GM21526 (cell line): ENCODE measurements at regions not wholly inside any gene's neighbourhood (a gene's known extent, or its start where the extent isn't known, plus 50 kb on each side); places are given as distances from the start of the nearest gene placed in this dataset.

Experiments used
- ATAC-seq: cut with Tn5 transposase; IDR thresholded peaks from one replicate; pipeline ENCODE4 v1.9.1; 2021; ENCODE audit warnings: moderate library complexity; ENCODE audit not compliant: unreplicated experiment, low FRiP score

DNA sequence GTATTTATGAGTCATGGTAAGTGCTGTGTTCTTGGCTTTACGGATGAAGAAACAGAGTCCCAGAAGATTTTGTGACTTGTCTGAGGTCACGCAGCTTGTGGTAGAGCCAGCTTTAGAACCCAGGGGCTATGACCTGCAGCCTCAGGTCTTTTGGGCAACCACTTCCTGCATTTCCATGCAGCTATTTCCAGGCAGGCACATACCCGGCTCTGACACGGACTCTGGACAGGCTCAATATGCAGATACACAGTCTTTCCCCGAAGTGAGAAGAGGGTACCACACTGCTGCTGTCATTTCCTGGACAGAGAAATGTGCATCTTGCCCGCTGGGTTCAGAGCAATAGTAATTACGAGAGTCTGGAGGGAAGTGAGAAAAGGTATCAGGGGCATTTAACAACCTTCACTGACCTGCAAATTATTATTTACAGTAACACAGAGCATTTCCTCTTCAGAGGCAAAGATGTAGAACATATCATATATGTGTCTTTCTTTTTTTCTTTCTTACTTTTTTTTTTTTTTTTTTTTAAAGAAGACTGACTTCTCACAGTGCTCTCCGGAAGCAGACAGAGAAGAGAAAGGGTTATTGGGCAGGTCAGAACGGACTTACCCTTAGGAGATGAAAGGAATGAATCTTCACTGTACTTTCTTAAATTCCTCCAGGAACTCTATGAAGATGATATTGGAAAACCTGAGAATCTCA, 185.1 kb downstream of the CLIC5 start:
- peak; percentile 98 for ATAC-seq

DNA sequence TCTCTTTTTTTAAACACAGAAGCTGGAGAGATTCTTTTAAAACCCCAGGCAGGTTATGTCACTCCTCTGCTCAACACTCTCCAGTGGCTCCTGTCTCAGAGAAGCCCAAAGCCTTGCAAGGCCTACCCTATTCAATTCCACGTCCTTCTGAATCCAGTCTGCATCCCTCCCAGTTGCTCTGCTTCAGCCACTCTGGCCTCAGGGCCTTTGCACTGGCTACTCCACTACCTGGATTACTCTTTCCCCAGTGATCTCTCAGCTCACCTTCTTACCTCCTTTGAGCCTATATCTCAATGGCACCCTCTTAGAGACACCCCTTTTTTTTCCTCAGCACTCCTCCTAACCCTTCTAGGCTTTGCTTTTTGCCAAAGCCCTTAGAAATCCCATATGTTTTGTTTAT, 185.8 kb downstream of the CLIC5 start:
- no peak for ATAC-seq

DNA sequence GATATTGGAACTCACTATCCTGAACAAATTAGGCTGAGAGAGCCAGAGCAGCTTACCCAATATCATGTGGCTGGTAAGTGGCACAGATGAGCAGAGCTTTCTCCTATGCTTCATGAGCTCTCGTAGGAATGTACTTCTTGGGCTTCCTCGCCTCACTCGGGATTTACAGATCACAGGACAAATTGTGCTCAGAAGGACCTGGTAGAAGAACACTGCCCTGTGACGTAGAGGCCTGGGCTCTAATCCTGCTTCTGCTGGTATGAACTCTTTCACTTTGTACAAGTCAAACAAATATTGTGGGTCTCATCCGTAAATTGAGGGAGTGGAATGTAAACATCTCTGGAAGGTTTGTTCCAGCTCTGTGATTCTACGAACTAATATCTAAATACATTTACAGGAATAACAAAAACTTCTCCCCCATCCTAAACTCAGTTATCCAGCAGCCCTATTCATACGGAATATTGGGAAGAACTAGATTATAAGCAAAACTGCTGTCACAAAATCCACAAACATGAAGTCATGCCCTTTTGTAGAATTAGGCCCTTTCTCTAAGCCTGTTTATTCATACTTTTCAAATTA, 187.6 kb downstream of the CLIC5 start:
- ATAC-seq = no peak

DNA sequence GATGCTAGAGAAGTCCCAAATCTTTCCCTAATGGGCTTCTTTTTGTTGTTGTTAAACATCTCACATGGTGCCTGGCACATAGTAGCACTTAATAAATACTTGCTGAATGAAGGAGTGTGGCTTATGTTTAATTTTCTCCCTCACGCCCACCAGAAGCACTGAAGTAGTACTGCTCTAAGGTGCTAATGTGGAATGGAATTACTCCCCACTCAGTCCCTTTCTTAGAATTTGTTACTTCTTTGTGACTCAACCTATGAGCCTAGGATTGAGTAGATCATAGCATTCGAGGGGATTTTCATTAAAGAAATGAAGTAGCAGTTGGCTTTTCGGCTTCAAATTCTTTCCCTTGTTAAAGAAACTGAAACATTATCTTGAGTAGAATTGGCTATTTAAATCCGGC, 192.8 kb downstream of the CLIC5 start:
- ATAC-seq = no peak

DNA sequence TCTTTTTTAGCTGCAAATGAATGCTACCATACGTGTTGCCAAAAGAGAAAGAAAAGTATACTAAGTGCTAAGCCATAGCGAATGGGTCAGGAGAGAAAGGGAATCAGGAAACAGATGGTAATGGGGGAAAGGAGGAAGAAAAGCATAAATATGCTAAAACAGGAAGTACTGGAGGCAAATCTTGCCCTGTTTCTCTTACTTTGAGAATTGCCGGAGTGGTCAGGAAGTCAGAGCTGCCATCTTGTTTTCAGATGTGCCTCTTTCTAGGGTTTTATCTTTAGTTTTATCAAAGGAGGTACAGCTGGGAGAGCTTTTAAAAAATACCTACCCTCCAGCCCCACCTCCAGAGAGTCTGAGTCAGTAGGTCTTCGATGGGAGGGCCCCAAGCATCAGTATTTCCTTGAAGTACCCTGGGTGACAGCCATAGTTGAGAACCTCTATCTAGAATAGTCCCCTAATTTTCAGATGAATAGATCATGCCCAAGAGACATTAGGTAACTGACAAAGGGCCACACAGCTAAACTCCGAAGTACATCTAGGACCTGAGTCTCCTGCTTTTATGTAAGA, 193.3 kb downstream of the CLIC5 start:
- ATAC-seq = no peak

DNA sequence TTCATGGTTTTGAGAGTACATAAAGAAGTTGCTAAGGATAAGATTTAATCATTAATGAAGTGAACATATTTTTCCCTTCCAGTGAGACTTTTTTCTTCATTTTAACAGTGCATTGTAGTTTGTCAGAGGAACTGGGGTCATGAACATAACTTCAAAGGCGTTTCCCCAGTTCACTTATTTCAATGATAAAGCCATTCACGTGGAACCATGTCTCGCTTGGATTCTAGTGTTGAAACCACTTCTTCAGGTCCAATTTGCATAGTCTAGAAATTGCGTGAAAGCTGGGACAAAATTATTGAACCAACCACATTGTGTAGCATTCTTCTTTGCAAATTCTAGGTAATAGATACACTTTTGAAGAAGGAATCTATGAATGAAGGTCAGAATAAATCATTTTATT, 197.0 kb downstream of the CLIC5 start:
- ATAC-seq = no peak

DNA sequence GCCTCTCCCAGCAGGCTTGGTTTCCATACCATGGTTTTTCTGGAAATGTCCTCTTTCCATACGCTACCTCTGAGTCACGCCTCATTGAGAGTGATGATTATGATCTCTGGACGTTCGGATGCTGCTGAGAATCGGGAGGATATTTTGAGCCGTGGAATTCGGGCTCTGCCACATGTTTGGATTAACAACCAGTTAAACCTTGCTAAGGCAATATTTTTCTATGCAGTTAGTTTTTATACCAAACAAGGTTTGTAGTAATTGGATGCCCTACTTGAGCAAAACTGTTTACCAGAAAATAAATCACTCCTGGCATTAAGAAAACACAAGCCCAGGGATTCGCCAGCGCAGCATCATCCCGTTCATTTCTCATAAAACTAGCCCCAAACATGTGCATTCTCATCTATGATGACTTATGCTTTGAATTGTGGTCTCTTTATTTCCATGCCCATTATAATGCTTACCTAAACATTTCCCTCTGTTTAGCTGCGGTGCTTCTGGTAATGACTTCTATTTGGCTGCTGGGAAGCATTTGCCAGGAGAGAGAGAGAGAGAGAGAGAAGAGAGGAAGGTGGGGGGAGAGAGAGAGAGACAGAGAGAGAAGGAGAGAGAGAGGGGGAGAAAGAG, 198.9 kb downstream of the CLIC5 start:
- no peak for ATAC-seq

DNA sequence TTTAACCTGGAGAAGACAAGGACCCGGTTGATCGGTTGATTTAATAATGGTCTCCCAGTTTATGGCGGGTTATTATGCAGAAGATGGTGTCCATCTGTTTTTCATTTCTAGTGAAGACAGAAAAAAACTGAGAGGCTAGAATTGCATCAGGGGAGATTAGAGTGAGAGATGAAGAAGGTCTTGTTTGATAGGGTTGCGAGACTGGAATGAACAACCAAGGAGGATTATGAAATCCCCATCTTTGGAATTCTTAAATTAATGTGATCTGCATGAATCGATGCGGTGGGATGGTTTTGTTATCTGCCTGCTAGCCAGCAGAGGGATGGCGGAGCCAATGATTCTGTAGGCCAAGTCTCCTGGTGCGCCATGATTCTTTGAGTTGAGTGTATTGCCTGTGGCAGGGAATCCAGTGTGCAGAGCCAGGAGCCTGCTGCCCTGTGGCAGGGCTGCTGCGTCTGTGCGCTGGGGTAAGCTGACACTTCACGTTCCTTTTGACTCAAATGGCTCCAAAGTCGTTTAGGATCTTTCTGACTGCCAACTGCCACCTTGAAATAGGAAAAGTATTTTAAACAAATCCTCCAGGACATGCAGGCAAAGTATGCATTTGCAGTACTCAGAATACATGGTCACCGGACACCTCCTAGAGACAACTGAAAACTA, 200.1 kb downstream of the CLIC5 start:
- no peak for ATAC-seq

DNA sequence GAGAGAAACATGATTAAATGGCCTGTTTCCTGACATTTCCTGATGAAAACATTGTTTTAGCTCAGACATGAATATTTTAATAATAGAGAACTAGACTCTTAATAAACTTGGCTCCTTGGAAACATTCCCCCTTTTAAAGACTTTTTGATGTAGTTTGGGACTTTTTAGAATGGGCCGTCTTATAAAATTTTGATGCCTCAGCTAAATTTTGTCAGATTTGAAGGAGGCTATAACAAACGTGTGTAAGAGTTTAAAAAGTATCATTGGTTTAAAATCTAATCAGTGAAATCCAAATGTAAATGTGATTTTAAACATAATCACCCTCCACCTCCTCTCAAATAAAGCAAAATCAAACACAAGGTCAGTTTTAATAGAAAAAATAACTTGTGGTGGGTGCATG, 200.9 kb downstream of the CLIC5 start:
- ATAC-seq = no peak

DNA sequence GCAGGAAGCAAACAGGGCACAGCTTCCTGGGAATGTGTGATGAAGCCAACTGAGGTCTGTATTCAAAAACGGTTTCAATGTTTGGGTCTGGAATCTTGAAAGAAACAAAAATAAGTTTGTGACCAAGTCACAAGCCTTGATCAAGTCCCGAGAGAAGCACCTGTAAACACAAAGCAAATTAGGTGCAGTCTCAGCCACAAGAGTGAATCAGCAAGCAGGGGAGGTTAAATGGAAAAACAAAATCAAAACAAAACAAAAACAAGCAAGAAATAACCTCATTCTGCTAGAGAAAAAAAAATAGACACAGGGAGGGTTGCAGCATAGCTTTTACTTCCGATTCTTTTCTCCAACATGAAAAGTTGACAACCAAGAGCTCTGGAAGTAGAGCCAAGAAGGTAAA, 201.7 kb downstream of the CLIC5 start:
- no peak for ATAC-seq

DNA sequence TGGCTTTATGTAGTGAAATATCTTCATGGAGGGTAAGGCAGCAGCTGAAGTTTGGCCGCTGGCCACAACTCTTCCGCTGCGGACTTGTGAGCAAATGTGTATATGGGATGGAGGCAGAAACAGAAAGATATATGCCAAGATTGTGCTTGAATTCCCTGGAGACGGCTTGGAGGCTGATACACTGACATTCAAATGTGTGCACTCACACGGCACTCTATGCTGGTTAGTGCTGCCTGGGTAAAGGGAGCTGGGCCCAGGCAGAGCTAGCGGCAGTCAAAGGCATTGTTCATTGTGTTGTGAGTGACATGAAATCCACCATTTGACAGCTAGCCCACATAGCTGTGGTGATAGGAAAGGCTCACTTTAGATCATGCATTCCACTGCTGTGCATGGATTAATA, 202.7 kb downstream of the CLIC5 start:
- ATAC-seq = no peak

DNA sequence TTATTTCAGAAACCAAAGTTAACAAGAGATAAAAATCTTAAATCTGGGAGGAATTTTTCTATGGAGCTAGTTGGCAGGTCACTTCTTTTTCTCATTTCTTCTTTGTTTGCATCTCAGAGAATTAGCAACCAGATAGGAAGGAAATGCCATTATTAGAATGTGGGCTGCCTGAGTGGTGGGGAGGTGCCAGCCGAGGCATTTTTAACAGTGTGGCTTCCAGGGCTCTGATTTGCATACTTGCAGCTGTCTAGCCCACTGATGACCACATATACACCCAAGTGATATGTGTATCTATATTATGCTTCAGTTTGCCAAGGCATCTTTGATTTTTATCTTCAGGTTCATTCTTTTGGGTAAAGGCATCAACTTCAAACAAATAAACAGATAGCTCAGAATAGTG, 206.7 kb downstream of the CLIC5 start:
- ATAC-seq = no peak

DNA sequence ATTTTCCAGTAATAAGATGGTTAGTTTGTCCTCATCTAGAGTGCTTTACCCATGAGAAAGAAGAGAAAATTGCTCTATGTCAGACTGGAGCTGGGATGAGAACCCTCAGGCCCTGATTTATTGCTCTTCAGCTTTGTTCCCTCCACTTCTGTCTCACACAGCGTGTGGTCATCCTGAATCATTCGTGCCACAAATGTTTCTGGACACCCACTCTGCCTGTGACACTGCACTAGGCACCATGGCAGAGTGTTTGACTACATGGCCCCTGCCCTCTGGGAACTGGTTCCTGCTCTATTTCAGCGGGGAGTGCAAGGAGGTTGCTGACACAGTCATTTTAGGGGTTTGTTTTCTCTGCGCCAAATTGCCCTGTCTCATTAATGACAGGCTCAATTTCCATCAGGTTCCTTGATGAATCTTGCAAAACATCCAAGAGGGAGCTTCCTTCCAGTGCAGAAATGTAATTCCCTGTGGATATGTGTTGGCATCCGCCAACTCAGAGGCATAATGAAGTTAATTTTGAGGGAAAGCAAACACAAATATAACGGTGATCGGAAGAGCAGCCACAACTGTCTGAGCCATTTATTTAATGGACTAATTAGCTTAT, 207.5 kb downstream of the CLIC5 start:
- no peak for ATAC-seq

DNA sequence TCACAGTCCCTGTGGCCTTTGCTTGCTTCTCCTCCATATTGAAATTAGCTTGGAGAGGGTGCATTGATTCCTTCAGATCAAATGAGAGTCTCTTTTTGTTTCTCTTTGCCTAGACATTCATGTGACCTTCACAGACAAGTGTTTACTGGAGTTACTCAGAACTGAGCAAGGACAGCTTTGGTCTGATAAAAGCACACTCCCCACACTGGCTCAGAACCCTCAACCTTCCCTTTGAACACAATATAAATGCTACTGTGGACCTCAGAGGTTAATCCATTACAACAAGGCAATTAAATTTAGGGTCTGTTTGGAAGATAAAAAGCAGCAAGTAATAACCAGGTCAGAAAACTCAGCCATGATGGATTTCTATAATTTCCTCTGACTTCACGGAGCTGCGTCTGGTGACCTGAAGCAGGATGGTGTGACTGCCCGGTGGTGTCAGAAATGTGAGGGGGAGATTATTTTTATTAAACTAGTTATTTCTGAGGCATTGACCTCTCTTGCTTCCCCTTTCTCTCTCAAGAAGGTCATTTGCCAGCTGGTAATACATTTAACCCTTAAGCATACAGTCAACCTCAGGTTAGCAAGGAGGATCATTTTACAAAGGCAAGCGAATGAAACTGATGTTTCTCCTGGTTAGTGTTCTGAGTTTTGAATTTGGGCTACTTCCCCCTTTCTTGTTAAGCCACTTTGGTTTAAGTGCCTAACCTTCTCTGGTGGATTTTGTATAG, 208.2 kb downstream of the CLIC5 start:
- ATAC-seq = no peak

DNA sequence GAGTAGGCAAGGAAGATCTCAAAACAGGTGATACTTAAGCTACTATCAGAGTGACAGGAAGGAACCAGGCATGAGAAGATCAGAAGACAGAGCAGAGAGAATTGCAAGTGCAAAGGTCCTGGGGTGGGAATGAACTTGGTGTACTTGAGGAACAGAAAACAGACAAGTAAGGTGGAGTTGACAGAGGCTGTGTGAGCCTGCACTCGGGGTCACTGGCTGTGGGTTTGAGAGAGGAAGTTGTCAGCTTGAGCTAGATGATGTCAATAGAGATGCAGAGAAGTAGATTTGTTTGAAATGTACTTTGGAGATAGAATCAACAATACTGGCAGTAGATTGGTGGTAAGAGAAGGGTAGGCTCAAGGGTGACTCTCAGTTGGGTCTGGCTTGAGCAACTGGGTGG, 209.5 kb downstream of the CLIC5 start:
- no peak for ATAC-seq

DNA sequence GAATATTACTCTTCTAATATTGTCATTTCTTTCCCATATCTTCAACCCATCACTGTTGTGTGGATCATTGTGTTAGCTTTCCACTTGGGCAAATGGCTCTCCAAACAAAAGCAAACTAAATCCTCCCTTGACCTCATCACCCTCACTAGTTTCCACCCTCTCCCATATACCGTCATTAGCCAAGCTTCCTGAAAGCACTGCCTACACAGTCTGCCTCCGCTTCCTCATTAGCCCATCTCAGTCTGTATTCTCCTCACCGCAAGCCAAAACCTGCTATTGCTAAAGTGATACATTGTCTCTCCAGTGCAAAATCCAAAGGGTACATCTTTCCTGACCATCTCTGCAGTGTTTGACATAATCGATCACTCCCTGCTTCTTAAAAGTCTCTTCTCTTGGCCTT, 212.6 kb downstream of the CLIC5 start:
- ATAC-seq = no peak

DNA sequence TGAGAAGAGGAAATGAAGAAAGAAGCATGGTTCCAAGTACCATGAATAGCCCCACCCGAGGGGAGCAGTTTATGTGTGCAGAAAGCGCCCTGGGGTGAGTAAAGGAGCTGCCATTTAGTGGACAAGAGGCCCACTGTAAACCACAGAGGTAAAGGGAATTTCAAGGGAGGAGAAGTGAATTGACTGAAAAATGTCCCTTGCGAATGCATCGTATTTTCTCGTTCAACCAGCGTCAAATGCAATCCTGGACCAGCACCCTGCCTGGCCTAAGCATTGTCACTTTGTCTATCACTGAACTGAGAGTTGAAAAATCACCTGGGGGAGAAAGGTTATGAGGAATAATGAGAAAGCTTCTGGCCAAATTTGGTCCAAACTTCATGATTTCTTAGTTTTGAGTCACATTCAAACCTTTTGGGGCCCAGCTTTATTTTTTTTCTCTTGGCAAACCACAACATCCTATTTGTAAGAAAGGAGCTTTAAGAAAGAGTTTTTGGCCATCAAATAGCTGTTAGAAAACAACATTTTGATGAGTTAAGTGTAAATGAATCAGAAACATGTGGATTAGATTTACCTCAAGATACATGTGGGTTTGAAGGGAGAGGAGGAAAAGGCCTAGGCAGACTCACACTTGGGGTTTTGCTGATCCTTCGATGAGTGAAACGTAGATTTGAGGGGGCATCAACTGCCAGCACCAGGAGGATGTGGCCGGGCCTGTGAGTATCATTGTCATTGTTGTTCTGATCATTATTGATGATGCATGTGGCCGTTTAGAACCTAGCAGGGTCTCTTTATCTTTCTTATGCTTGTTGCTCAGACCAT, 214.0 kb downstream of the CLIC5 start:
- no peak for ATAC-seq

DNA sequence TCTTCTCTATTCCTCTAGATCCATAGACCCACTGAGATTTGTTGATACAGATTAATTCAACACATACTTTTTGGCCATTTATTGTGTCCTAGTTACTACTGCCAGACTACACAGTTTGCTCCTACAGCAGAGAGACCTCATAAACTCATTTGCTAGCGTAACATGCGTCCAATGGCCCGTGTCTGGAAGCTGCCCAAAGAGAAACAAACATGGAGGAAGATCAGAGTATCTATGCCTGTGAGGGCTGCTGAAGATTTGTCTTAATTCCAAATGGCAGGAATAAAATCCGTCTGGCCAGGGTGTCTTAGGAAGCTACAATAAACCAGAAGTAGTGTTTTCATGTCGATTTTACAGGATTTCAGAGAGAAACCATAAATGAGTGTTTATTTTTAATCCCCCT, 214.7 kb downstream of the CLIC5 start:
- no peak for ATAC-seq

DNA sequence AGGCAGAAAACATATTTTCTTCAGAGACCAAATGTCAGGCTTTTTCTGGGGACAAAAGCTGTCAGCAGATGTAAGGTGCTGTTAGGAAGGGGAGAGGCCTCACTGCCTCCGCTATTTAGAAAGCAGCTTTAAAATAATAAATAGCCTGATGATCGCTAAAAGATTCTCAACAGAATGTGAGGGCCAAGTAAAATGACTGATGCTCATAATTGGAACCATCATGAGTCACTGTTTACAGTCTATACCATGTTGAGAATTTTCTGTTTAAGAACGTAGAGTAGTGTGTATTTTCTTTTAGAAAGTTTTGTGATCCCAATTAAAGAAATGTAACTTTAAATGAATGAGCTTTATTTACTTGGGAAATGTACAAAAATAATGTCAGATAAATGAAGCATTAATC, 220.0 kb downstream of the CLIC5 start:
- ATAC-seq = no peak

DNA sequence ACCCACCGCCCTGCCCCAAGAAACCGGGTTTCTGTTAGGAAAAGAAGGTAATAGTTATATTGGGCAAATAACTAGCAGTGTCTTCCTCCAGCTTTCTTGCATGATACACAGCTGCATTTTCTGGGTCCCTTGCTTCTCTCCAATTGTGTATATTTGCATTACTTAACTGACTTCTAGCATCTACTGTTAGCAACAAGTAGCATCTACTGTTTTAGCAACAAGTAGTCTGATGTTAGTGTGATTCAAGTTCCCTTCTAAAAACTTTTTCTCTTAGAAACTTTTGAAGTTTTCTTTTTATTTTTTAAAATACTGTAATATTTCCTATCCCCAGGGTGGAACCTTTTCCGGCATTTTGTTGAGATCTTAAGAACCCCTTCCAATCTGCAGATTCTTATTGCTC, 221.2 kb downstream of the CLIC5 start:
- ATAC-seq = no peak
